ENCODE measurements at regions not wholly inside any gene's neighbourhood (a gene's known extent, or its start where the extent isn't known, plus 50 kb on each side); places are given as distances from the start of the nearest gene placed in this dataset.

- no peak for DNase-seq (ENCODE audit: low read depth in 2 of 2)
Observed at GRCh38 chr6:98454809-98455322, 379.5 kb upstream of the POU3F2 start.

- no peak for DNase-seq (ENCODE audit: low read depth in 2 of 2)
Observed at GRCh38 chr6:98458708-98459107, 375.7 kb upstream of the POU3F2 start.

DNA sequence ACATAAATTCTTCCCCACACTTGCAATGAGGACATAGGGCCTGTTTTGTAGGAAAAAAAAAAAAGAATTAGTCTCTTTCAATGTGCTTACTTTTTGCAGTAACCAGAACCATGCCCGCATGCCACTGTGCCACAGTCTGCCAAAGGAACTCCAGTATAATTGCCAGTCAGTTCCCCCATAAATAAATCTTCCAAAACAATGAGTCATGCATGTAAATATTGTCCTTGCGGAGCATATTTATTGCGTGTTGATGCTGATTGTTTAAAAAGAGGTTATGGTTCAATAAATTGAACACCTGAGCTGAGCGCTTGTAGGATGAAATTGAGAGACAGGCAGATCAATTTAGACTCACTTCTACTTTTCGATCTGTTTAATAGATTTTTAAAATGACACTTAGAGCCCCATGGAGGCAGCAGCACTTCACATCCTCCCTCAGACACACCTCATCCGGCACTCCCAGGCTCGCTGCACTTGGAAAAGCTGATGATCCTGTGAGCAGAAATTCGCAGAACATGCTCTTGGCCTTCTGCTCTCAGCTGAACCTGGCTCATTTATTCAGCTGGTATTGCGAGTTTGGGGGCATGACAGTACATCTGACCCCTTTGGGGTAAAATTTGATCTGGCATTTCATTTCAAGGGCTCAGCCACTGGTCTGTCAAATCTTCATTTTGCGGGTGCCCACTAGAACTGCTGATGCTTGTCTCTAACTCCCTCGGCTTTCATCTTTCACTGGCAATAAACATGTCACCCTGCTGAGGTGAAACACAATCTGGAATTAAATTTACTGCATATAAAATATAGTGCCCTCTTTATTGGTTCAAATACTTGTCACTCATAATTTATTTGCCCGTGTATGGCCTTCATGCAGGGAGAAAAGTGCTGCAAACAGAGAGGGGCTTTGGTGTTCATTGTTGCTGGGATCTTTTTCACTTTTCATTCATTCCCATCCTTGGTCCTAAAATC, 371.1 kb upstream of the POU3F2 start:
- DNase-seq (ENCODE audit: low read depth in 2 of 2), result no peak

DNA sequence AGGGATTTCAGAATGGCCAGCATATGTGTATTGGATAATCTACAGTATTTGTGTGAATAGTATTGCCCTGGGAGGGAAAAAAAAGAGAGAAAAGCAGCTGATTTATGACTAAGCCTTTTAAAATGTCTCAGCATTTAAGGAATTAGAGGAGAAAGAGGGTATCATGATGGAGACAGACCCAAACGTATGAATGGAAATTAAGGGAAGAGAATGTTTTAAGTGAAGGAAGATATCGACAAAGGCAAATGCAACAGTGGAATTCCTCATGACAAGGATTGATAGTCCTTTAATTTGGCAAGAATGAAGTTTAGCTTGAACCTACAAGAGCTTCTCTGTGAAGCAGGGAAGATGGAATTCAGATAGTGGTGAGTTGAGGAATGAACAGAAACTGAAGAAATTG, 367.3 kb upstream of the POU3F2 start:
- no peak for DNase-seq (ENCODE audit: low read depth in 2 of 2)

- no peak for DNase-seq (ENCODE audit: low read depth in 2 of 2)
Observed at GRCh38 chr6:98467902-98468301, 366.5 kb upstream of the POU3F2 start.

DNA sequence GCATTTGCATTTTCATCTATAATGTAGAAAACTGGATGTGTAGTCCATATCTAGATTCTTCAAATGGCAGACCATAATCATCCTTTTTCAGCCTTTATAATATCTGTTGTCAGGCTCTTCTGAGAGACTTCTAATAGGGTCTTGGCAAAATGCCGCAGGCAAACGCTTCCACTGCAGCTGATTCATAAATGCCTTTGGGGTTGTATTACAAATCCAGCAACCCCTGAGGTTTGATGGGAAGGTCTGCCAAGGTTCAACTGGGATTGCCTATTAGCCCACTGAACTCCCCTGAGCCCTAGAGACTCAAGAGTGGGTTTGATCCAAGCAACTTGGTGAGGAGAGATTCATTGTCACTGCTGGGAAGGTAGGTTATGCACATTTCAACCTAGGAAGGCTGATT, 365.2 kb upstream of the POU3F2 start:
- no peak for DNase-seq (ENCODE audit: low read depth in 2 of 2)

GRCh38 chr6:98470821-98471220, 363.6 kb upstream of the POU3F2 start:
- no peak for DNase-seq (ENCODE audit: low read depth in 2 of 2)

- DNase-seq (ENCODE audit: low read depth in 2 of 2), result no peak
Observed at GRCh38 chr6:98471444-98471843, 362.9 kb upstream of the POU3F2 start.

DNA sequence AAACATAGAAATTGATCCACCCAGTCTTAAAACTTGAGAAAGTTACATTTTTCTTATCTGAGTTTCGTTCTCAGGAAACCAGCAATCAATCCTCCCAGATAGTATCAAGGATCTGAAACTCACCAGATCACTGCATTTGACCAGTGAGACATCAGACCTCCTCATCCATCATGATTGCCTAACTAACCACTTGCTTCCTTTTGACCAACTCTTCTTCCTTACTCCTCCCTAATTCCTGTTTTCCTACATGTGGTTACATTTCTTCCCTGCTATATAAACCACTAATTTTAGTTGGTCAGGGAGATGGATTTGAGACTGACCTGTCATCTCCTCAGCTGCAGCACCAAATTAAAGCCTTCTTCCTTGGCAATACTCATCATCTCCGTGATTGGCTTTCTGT, 357.1 kb upstream of the POU3F2 start:
- no peak for DNase-seq (ENCODE audit: low read depth in 2 of 2)

- no peak for DNase-seq (ENCODE audit: low read depth in 2 of 2)
Observed at GRCh38 chr6:98484696-98485095, 349.7 kb upstream of the POU3F2 start.

- no peak for DNase-seq (ENCODE audit: low read depth in 2 of 2)
Observed at GRCh38 chr6:98485593-98485992, 348.8 kb upstream of the POU3F2 start.

- DNase-seq (ENCODE audit: low read depth in 2 of 2), result no peak
Observed at GRCh38 chr6:98486057-98486456, 348.3 kb upstream of the POU3F2 start.

GRCh38 chr6:98487612-98488011, 346.8 kb upstream of the POU3F2 start:
- DNase-seq (ENCODE audit: low read depth in 2 of 2), result no peak

- no peak for DNase-seq (ENCODE audit: low read depth in 2 of 2)
Observed at GRCh38 chr6:98498144-98498775, 336.1 kb upstream of the POU3F2 start.

DNA sequence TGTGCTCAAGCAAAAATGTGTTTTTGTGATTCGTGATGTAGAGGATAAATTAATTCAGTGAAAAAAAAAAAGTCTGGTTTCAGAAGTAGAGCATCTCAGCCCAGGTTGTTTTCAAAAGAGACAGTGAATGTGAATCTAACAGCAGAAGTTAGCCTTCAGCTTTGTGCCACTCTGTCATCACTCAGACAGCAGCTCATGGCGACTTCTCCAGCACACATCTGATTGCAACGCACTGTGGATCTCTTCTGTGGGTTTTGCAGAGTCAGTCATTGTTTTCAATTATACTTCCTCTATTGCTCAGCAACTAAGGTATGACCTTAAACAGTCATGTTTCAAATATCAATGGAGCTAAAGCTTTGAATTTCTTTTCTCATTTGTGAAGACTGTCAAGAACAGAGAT, 335.5 kb upstream of the POU3F2 start:
- no peak for DNase-seq (ENCODE audit: low read depth in 2 of 2)

GRCh38 chr6:98514073-98514720, 320.2 kb upstream of the POU3F2 start:
- no peak for DNase-seq (ENCODE audit: low read depth in 2 of 2)

DNA sequence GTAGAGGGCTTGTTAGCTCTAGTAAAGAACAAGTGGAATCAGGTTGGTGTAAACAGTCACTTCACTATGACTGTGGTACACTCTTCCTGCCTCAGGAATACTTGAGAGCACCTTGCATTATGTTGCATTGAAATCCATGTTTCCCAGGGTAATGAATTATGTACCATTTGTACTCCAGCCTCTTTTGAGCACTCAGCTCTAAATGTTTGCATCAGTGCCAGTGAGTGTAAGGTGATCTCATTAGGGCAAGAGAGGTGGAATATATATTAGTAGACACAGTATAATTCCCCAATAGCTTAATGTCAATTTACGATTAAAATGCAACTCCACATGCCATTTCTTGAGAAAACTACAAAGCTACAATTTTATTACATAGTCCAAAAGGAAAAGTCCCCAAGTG, 319.6 kb upstream of the POU3F2 start:
- DNase-seq (ENCODE audit: low read depth in 2 of 2), result no peak

DNA sequence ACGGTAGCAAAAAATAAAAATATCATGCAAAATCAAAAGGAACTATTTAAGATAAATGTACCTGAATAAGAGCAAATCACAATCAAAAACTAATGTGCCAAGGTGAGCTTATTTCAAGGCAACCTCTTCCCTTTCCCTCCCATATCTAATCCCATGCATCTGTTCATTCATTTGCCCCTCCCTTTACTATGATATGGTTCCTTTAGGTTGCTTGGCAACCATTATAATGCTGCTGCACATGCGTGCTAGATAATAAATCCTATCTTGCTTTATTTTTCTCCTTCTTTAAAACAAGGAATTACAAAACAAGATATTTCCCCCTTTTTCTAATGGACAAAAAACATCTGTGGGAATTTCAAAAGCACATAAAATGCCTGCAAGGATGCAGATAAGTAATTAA, 318.2 kb upstream of the POU3F2 start:
- DNase-seq (ENCODE audit: low read depth in 2 of 2), result no peak

DNA sequence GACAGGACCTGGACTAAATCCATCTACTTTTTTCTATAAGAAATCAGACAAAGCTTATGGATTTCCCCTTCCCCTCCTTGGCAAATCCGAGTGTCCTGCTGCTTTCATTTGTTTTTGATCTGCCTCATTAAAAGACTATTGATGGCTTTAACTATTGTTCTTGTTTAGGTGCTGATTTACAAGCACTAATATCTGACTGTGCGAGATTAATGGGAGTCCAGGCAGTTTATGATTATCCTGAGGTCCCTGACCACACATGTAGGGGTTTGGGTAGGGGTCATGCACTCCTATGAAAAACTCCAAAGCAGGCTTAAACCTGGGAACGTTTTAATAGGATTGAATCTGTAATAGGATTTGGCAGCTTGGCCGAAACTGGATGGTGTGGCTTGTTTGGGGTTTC, 317.5 kb upstream of the POU3F2 start:
- no peak for DNase-seq (ENCODE audit: low read depth in 2 of 2)

GRCh38 chr6:98525860-98526259, 308.5 kb upstream of the POU3F2 start:
- DNase-seq (ENCODE audit: low read depth in 2 of 2), result no peak

DNA sequence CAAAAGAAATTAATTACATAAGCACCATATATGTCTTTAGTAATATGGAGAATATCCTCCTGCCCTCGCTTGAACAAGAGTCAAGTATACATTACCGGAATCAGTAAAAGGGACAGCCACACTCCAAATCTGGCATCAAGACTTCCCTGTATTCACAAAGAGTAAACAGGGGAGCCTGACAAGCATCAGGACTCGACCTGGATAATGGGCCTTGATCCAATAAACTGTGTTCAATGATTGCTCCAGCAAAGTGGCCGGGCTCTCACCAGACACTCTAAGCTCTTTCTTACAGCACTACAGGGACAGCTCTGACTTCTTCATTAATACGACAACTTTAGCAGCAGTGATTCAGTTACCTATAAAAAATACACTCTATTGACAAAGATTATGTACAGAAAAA, 307.9 kb upstream of the POU3F2 start:
- no peak for DNase-seq (ENCODE audit: low read depth in 2 of 2)

- DNase-seq (ENCODE audit: low read depth in 2 of 2), result no peak
Observed at GRCh38 chr6:98529364-98529763, 305.0 kb upstream of the POU3F2 start.

DNA sequence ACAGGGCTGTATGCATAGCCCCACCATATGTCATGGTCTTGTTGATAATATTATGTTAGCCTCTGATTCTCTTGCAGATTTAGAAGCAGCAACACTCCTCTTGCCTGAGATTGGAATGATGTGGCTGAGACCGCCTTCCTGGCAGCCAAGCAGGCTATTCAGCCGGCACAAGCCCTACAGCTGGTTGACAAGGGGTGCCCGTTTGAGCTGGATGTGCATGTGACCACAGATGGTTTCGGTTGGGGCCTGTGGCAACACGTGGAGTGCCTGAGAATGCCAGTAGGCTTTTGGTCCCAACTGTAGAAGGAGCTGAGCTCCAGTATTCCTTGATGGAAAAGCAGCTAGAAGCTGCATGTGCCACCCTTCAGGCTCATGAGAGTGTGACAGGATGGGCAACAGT, 303.6 kb upstream of the POU3F2 start:
- no peak for DNase-seq (ENCODE audit: low read depth in 2 of 2)

All from activated CD8-positive, alpha-beta memory T cell treated with anti-CD3 and anti-CD28 coated beads for 4 hours (primary cell).